Coronary artery (tissue), 2 donors: ENCODE measurements at regions not wholly inside any gene's neighbourhood (a gene's known extent, or its start where the extent isn't known, plus 50 kb on each side); places are given as distances from the start of the nearest gene placed in this dataset.

Experiments used
- DNase-seq: peaks from one replicate; pipeline ENCODE4 v3.0.0-alpha.2; 2017; ENCODE audit warnings: low spot score
- H3K27ac ChIP-seq, 2 donors: fragments of 200-600 bp; sonication (generic); one replicate each; pipeline ENCODE4 v1.5.1; 2016 to 2019
- H3K4me3 ChIP-seq: fragments of 200-600 bp; sonication (generic); 2 replicates; pipeline ENCODE4 v1.5.1; 2016; ENCODE audit warnings: mild to moderate bottlenecking, moderate library complexity
- TF ChIP-seq, protein P1 (sequence below): fragments of 200-600 bp; sonication (generic); IDR thresholded peaks from one replicate; pipeline ENCODE4 v1.5.1; 2019; ENCODE audit warnings: antibody characterized with exemption

DNA sequence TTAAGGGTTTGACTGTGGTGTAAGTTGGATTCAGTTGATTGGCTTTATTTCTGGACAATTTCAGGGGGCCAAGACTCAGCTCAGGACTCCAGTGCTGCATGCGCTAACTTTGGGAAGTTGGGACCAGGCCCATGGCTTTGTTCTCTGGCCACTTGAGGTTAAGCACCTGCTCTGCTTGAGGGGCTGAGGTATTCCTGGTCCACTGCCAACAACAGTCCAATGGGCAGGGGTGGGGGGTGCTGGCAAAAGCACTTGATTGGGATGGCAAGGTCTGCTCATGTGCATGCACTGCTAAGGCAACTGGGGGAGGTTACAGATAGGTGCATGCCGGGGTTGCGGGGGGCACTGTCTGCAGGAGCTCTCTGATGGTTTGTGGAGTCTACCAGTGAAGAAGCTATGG, 52.6 kb upstream of the ASB17 start:
- H3K4me3 ChIP-seq, result no peak overlapping the region
- DNase-seq, result no peak
- H3K27ac ChIP-seq, result no peak overlapping the region
- TF ChIP-seq, protein P1, sequence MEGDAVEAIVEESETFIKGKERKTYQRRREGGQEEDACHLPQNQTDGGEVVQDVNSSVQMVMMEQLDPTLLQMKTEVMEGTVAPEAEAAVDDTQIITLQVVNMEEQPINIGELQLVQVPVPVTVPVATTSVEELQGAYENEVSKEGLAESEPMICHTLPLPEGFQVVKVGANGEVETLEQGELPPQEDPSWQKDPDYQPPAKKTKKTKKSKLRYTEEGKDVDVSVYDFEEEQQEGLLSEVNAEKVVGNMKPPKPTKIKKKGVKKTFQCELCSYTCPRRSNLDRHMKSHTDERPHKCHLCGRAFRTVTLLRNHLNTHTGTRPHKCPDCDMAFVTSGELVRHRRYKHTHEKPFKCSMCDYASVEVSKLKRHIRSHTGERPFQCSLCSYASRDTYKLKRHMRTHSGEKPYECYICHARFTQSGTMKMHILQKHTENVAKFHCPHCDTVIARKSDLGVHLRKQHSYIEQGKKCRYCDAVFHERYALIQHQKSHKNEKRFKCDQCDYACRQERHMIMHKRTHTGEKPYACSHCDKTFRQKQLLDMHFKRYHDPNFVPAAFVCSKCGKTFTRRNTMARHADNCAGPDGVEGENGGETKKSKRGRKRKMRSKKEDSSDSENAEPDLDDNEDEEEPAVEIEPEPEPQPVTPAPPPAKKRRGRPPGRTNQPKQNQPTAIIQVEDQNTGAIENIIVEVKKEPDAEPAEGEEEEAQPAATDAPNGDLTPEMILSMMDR, result no peak

DNA sequence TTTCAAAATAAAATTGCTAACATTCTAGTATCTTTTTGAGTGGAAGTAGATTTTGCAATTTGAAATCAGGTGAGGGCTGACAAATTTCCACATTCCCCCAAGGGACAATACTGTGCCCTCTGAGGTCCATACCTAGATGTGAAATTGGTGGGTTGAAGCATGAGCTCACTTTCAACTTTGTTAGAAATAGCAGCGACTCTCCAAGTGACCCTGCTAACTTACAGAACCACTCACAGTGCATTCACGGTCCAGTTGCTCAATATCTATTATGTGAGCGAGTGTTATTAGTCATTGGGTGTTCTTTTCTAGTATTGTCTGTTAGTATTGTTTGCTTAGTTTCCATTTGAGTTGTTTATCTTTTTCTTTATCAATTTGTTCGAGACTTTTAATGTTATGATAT, 53.6 kb upstream of the ASB17 start:
- no peak overlapping the region for H3K27ac ChIP-seq
- DNase-seq, result no peak
- TF ChIP-seq, protein P1, result no peak
- H3K4me3 ChIP-seq, result no peak overlapping the region

DNA sequence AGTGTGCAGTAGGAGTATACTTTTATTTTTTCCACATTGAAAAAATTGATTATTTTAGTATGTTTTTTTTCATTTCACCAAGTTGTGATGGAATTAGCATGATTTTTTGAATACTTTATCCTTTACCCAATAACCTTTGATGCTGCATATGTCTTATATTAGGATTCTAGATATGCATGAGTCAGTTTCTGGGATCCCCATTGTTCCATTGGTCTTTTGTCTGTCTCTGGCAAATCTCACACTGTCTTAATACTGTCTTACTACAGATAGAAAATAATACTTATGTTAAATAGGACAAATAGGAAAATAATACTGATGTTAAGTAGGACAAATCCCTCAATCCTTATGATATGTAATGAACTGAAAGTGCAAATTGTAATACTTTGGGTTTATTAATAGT, 54.3 kb upstream of the ASB17 start:
- H3K4me3 ChIP-seq, result no peak overlapping the region
- DNase-seq, result no peak
- TF ChIP-seq, protein P1, result no peak
- no peak overlapping the region for H3K27ac ChIP-seq

- H3K4me3 ChIP-seq, result no peak overlapping the region
- no peak overlapping the region for H3K27ac ChIP-seq
- TF ChIP-seq, protein P1, result no peak
- no peak for DNase-seq
Observed at GRCh38 chr1:75989121-75989520, 56.9 kb upstream of the ASB17 start.

- no peak overlapping the region for H3K4me3 ChIP-seq
- H3K27ac ChIP-seq, result no peak overlapping the region
- no peak for DNase-seq
- TF ChIP-seq, protein P1, result no peak
Observed at GRCh38 chr1:75990686-75991085, 58.5 kb upstream of the ASB17 start.

DNA sequence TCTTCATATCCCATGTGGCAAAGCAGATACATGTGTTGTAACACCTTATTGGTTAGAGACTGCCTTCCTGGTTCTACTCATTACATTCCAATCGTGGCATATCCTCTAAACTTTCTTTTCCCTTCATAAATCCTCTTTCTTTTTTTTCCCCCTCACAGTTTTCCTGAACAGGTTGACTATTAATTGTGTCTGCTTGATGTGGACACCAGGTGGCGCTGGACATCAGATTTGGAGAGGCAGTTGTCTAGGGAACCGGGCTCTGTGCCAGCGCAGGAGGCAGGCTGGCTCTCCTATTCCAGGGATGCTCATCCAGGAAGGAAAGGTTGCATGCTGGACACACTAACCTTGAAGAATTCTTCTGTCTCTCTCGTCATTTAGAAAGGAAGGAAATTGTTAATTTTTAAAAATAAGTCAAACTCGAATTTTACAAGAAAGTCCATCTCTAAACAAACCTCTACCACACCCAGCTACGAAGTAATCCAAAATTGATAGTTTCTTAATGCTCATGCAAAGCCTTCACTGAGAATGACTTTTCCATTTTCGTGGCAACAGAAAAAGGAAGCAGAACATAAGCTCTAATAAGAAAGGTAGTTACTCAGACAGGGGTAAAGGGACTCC, 59.4 kb upstream of the ASB17 start:
- no peak for DNase-seq
- TF ChIP-seq, protein P1, result peak; percentile 66
- H3K4me3 ChIP-seq, result no peak overlapping the region
- H3K27ac ChIP-seq, result no peak overlapping the region

DNA sequence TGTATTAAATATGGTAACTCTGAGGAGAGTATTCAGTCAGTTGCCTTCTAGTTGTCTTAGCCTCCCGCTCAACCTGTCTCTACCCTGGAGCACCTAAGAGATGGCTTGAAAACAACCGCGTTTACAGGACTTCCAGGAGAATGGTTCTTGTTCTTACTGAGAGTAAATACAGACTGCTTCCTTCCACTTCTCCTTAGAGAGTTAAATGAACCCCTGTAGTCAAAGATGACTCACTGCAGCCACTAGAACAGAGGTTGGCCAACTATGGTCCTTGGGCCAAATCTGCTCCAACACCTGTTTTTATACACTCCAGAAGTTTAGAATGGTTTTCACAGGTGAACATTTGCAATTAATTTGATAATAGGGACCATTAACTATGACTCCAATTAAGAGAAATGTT, 60.1 kb upstream of the ASB17 start:
- no peak overlapping the region for H3K27ac ChIP-seq
- DNase-seq, result no peak
- TF ChIP-seq, protein P1, result no peak
- H3K4me3 ChIP-seq, result no peak overlapping the region
